8988T (cell line): ENCODE measurements at regions not wholly inside any gene's neighbourhood (a gene's known extent, or its start where the extent isn't known, plus 50 kb on each side); places are given as distances from the start of the nearest gene placed in this dataset.
"Not testable (repeated sequence)": the region's sequence is repeated elsewhere in the genome, so short reads cannot be mapped to it uniquely, and the experiment has no call there.

Experiments
- DNase-seq: peaks from one replicate; pipeline ENCODE4 v3.0.0; 2011

- DNase-seq = no peak
Observed at GRCh38 chr5:91493086-91493485, 110.0 kb upstream of the ARRDC3 start.

DNA sequence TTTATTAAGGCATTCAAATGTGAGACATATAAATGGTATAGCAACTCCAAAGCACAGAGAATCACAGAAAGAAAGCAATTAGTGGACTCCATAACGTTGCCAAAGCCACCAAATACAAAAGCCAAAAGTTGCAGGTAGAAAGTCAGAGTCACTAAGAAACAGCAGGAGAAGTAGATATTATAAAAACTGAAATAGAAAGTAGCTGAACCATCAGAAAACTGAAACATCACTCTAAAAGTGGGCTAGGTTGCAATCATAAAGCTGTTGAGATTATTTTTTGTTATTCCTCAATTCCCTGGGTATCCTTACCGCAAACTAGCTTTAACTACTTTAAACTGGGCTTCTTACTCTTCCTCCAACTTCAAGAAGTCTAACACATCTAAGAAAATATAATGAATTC, 108.1 kb upstream of the ARRDC3 start:
- no peak for DNase-seq

GRCh38 chr5:91490316-91490715, 107.2 kb upstream of the ARRDC3 start:
- no peak for DNase-seq

GRCh38 chr5:91487420-91487819, 104.3 kb upstream of the ARRDC3 start:
- no peak for DNase-seq

DNA sequence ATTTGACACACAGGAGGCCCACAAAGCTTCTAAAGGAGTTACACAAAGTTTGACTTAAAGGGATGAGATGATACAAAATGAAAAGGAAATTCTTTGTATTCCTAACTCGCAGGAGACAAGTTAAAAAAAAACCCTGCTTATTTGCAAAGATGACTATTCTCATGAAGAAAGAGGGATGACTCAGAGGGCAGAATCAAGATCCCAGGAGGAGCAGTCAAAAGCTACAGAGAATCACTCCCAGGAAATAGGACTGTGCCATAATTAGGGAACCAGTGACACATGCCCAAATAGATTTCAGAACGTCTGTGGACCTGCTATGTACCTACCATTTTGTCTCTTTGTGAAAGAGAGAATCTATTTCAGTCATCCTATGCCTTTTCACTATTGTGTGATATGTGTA, 103.5 kb upstream of the ARRDC3 start:
- DNase-seq = no peak

DNA sequence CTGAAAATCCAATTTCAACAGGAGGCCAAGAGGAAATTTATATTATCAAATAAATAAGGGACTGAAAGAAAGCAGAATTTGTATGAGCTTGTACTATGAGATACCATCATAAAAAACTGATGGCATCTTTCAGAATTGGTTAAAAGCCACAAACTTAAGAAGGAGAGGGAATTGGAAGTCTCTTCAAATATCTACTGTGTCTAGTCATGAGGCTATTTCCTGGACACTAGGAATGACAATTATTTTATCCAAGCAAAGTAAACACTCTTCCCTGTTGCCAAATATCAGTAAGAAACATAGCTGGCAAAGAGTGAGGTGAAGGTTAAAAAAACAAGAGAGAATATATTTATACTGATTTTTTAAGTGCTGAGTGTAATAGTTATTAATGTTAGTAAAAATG, 101.5 kb upstream of the ARRDC3 start:
- no peak for DNase-seq

GRCh38 chr5:91479376-91479775, 96.3 kb upstream of the ARRDC3 start:
- DNase-seq = not testable (repeated sequence)

- DNase-seq = no peak
Observed at GRCh38 chr5:91478096-91478495, 95.0 kb upstream of the ARRDC3 start.

GRCh38 chr5:91477408-91477807, 94.3 kb upstream of the ARRDC3 start:
- DNase-seq = no peak

DNA sequence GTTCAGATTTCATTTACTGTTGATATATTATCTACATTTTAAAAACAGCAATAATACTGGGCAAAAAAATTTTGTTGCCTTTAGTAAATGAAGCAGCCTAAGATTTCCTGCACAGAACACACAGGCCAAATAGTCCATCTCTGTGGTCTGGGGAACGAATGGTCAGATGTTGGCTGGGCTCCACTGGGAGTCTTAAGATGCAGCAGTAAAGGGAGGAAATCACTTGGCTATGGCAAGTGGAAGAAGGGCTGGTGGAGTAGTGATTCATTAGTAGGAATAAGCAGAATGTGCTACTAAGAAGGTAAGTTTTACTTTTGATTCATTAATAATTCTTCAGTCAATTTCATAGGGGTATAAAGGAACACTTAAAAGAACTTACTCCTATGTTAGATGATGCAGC, 91.1 kb upstream of the ARRDC3 start:
- DNase-seq = no peak

GRCh38 chr5:91472631-91473030, 89.5 kb upstream of the ARRDC3 start:
- DNase-seq = no peak

- no peak for DNase-seq
Observed at GRCh38 chr5:91469517-91470165, 86.5 kb upstream of the ARRDC3 start.

GRCh38 chr5:91468651-91469422, 85.7 kb upstream of the ARRDC3 start:
- DNase-seq = no peak

- no peak for DNase-seq
Observed at GRCh38 chr5:91464886-91465646, 81.9 kb upstream of the ARRDC3 start.

DNA sequence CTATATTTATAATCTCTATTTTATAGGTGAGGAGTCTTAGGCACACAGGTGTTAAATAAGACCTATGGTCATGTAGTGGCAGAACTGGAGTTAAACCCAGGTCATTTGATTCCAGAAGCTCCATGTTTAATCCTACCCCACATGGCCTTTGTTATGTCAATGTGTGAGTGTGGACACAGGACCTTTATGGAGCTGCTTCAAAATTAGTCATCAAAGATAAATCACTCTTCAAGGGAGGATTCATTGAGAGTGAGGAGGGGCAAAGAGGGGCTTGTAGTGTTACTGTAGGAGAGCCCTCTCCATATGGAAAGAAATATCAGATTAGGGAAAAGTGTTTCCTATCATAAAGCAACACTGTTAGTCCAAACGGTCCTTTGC, 74.6 kb upstream of the ARRDC3 start:
- DNase-seq = no peak

GRCh38 chr5:91456928-91457680, 74.0 kb upstream of the ARRDC3 start:
- DNase-seq = no peak

DNA sequence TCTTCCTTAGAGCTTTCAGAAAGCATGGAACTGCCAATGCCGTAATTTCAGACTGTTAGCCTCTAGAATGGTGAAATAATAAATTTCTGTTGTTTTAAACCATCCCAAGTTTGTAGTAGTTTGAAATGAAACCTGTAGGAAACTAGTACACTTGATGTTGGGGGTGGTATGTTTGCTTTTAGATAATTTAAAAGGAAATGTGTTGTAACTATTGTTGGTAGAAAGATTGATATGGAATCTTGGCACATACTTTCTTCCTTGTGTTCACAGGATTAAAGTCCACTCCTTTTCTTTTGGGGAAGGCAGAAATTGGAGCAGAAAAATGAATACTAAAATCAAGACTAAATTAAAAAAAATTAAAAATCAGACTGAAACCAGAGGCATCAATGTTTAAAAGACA, 66.0 kb upstream of the ARRDC3 start:
- no peak for DNase-seq

DNA sequence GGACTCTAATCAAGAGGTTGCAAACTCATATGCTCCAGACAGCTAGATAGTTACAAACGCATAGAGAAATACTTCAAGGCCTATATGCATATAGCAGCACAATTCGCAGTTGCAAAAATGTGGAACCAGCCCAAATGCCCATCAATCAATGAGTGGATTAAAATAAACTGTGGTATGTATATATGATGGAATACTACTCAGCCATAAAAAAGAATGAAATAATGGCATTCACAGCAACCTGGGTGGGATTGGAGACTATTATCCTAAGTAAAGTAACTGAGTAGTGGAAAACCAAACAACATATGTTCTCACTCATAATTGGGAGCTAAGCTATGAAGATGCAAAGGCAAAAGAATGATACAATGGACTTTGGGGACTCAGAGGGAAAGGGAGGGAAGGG, 65.0 kb upstream of the ARRDC3 start:
- DNase-seq = not testable (repeated sequence)

DNA sequence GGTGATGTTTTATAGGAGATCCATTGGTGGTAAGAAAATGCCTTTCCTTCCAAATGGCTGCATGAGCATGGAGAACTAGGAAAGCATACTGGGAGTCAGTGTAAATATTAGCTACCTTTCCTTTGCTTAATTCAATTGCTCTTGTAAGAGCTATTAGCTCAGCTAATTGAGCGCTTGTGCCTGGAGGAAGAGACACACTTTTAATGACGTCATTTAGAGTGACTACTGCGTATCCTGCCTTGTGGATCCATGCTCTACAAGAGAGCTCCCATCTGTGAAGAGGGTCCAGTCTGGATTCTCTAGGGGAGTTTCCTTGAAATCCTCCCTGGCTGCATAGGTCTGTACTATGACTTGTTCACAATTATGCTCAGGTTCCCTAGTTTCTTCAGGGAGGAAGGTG, 63.8 kb upstream of the ARRDC3 start:
- not testable (repeated sequence) for DNase-seq

DNA sequence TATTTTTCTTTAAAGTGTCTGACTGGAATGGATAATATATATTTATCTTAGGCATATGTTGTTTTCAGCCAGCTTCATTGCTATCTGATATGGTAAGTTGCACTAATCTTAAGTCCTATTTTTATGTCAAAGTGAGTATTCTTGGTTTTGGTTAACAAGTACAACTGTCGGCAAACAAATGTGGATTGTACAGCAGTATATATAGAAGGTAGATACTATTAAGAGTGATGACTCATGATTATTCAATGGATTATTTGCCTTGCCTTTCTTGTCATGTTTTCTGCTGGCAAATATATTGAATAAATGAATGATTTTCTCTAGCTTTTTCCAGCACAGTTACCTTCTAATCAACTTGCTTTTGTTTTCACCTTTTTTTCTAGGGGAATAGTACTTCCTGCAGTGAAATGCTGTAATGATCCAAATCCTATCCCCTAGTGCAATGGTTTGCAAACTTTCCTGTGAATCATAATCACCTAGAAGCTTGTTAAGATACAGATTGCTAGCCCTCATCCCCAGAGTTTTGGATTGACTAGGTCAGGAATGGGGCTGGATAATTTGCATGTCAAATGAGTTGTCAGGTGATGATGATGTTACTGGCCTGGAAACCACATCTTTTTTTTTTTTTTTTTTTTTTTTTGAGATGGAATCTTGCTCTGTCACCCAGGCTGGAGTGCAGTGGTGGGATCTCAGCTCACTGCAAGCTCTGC, 60.8 kb upstream of the ARRDC3 start:
- no peak for DNase-seq

GRCh38 chr5:91443023-91443422, 59.9 kb upstream of the ARRDC3 start:
- no peak for DNase-seq

DNA sequence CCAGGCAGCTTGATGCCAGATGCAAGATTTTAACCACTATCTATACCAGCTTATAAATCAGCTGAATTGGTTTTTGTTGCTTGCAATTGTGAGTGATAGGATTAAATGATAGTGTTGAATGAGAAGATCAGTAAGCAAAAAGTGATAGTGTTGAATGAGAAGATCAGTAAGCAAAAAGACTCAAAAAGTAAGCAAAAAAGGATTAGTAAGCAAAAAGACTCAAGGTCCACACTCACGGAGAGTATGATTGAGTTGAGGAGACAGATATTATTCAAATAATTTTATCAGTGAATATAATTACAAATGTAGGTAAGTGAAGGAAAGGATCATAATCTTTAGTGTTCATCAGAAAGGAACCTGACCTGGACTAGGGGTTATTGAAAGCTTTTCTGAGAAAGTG, 58.0 kb upstream of the ARRDC3 start:
- DNase-seq = no peak

GRCh38 chr5:91438871-91439270, 55.8 kb upstream of the ARRDC3 start:
- no peak for DNase-seq
